Ovary (tissue), 3 donors: ENCODE measurements at regions not wholly inside any gene's neighbourhood (a gene's known extent, or its start where the extent isn't known, plus 50 kb on each side); places are given as distances from the start of the nearest gene placed in this dataset.

Source experiments
- CTCF ChIP-seq, 3 donors: fragments of 450-650 bp in 2 of 3; fragments of 200-600 bp in 1 of 3; IDR thresholded peaks; one replicate each; pipeline versions ENCODE4 v1.5.1 to v1.8.0; 2016 to 2022; ENCODE audit warnings: antibody characterized with exemption in 3 of 3, mild to moderate bottlenecking in 1 of 3
- POLR2A ChIP-seq: fragments of 450-650 bp; IDR thresholded peaks from one replicate; pipeline ENCODE4 v1.6.1; 2017; ENCODE audit warnings: antibody characterized with exemption, mild to moderate bottlenecking, moderate library complexity
- donor health status: DM: no; HTN: no; CAD: no.

GRCh38 chrX:13239272-13239671 is 80.6 kb downstream of the ATXN3L start:
- TF ChIP-seq CTCF (IDR thresholded peaks at IDR 0.05) (no peak), POLR2A (no peak)
